Lower lobe of right lung (tissue), 2 donors: ENCODE measurements at regions not wholly inside any gene's neighbourhood (a gene's known extent, or its start where the extent isn't known, plus 50 kb on each side); places are given as distances from the start of the nearest gene placed in this dataset.

Experiments used
- ATAC-seq, 2 donors: fragments of 200-7000 bp; cut with Tn5 transposase; one replicate each; pipeline ENCODE4 v1.9.1; 2020 to 2022; ENCODE audit warnings: mild to moderate bottlenecking in 2 of 2, moderate library complexity in 2 of 2
- DNase-seq: peaks from one replicate; pipeline ENCODE4 v3.0.0-alpha.2; 2020
- H3K27ac ChIP-seq: fragments of 200-600 bp; one replicate; pipeline ENCODE4 v1.8.0; 2022
- H3K27me3 ChIP-seq: fragments of 200-600 bp; one replicate; pipeline ENCODE4 v1.8.0; 2022; ENCODE audit warnings: low read depth
- H3K36me3 ChIP-seq: fragments of 200-600 bp; one replicate; pipeline ENCODE4 v1.8.0; 2022; ENCODE audit warnings: mild to moderate bottlenecking
- H3K4me1 ChIP-seq: fragments of 200-600 bp; one replicate; pipeline ENCODE4 v1.8.0; 2022
- H3K4me3 ChIP-seq: fragments of 200-600 bp; one replicate; pipeline ENCODE4 v1.8.0; 2022; ENCODE audit warnings: mild to moderate bottlenecking
- H3K9me3 ChIP-seq: fragments of 200-600 bp; one replicate; pipeline ENCODE4 v1.8.0; 2022
- CTCF ChIP-seq: fragments of 200-600 bp; IDR thresholded peaks from one replicate; pipeline ENCODE4 v1.8.0; 2022; ENCODE audit warnings: antibody characterized with exemption, mild to moderate bottlenecking
- intact Hi-C: fragments of 100-400 bp; cut with DNase I; formaldehyde crosslinking; loops from one replicate; pipeline ENCODE4 v1.11.0; 2022
- donor health status: DM: no; HTN: yes; CAD: no; lungs with severe emphysema.

- no peaks in the 10 kb centered on the region for H3K27me3 ChIP-seq
- H3K27ac ChIP-seq, result peak overlapping the region; percentile 87
- H3K9me3 ChIP-seq, result no peaks in the 10 kb centered on the region
- peaks cover 44% of the 10 kb centered on the region for H3K4me1 ChIP-seq
- no peak overlapping the region for H3K4me3 ChIP-seq
- TF ChIP-seq CTCF, result no peak
- H3K36me3 ChIP-seq, result no peaks in the 10 kb centered on the region
- ATAC-seq (peak; percentile 75 to 78), DNase-seq (no peak)
- intact Hi-C loops, result no loop called here
Measured at GRCh38 chr7:36037121-36037662, 115.9 kb upstream of the EEPD1 start.

- peak overlapping the region; percentile 87 for H3K27ac ChIP-seq
Measured at GRCh38 chr7:36038063-36038721, 114.9 kb upstream of the EEPD1 start.

GRCh38 chr7:36039243-36039642 is 113.8 kb upstream of the EEPD1 start:
- Histone ChIP-seq H3K4me3 (no peak overlapping the region), H3K36me3 (no peaks in the 10 kb centered on the region), H3K4me1 (peaks cover 55% of the 10 kb centered on the region), H3K27ac (peak overlapping the region; percentile 87), H3K27me3 (no peaks in the 10 kb centered on the region), H3K9me3 (no peaks in the 10 kb centered on the region)
- intact Hi-C loops, result no loop called here
- no peak for TF ChIP-seq CTCF
- ATAC-seq, result no peak
- no peak for DNase-seq

More at GRCh38 chr7:36038063-36038721, 114.9 kb upstream of the EEPD1 start:
- no peak for TF ChIP-seq CTCF
- Histone ChIP-seq H3K36me3 (no peaks in the 10 kb centered on the region), H3K27me3 (no peaks in the 10 kb centered on the region), H3K4me1 (peaks cover 54% of the 10 kb centered on the region), H3K9me3 (no peaks in the 10 kb centered on the region), H3K4me3 (no peak overlapping the region)
- ATAC-seq (no peak), DNase-seq (no peak)
- intact Hi-C loops, result no loop called here

- Histone ChIP-seq H3K27ac (peak overlapping the region; percentile 87), H3K36me3 (no peaks in the 10 kb centered on the region), H3K9me3 (no peaks in the 10 kb centered on the region), H3K4me3 (no peak overlapping the region), H3K4me1 (peaks cover 59% of the 10 kb centered on the region), H3K27me3 (no peaks in the 10 kb centered on the region)
- intact Hi-C loops, result no loop called here
- ATAC-seq (no peak), DNase-seq (no peak)
- no peak for TF ChIP-seq CTCF
Measured at GRCh38 chr7:36039671-36040070, 113.4 kb upstream of the EEPD1 start.

GRCh38 chr7:36040679-36041078 is 112.4 kb upstream of the EEPD1 start:
- Histone ChIP-seq H3K9me3 (no peaks in the 10 kb centered on the region), H3K27me3 (no peaks in the 10 kb centered on the region), H3K4me1 (peaks cover 69% of the 10 kb centered on the region), H3K4me3 (no peak overlapping the region), H3K27ac (peak overlapping the region; percentile 87), H3K36me3 (no peaks in the 10 kb centered on the region)
- no peak for TF ChIP-seq CTCF
- ATAC-seq (no peak), DNase-seq (no peak)
- intact Hi-C loops, result no loop called here
